ENCODE measurements at regions not wholly inside any gene's neighbourhood (a gene's known extent, or its start where the extent isn't known, plus 50 kb on each side); places are given as distances from the start of the nearest gene placed in this dataset.

DNA sequence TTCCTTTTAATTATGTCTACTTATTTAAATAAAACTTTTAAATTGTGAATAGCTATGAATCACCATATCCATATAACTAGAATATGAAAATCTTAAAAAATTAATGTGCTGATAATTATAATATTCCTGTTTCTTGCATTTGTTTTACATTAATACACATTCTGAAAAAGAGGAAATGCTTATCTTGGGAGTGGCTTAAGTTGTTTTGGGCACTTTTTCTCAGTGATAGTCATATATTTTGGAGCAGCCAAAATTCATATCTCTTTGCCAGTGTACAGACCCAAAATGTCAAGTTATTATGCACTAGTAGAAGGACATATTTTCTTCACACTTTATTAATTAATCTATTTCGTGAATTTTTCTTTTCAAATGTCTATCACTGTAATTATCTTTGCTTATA, 838.5 kb downstream of the USP25 start:
- TF ChIP-seq, protein P1, sequence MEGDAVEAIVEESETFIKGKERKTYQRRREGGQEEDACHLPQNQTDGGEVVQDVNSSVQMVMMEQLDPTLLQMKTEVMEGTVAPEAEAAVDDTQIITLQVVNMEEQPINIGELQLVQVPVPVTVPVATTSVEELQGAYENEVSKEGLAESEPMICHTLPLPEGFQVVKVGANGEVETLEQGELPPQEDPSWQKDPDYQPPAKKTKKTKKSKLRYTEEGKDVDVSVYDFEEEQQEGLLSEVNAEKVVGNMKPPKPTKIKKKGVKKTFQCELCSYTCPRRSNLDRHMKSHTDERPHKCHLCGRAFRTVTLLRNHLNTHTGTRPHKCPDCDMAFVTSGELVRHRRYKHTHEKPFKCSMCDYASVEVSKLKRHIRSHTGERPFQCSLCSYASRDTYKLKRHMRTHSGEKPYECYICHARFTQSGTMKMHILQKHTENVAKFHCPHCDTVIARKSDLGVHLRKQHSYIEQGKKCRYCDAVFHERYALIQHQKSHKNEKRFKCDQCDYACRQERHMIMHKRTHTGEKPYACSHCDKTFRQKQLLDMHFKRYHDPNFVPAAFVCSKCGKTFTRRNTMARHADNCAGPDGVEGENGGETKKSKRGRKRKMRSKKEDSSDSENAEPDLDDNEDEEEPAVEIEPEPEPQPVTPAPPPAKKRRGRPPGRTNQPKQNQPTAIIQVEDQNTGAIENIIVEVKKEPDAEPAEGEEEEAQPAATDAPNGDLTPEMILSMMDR (IDR thresholded peaks at IDR 0.05): no peak
- no peak for TF ChIP-seq EP300 (IDR thresholded peaks at IDR 0.05)
